Spleen (tissue), 11 donors: ENCODE measurements at regions not wholly inside any gene's neighbourhood (a gene's known extent, or its start where the extent isn't known, plus 50 kb on each side); places are given as distances from the start of the nearest gene placed in this dataset.
A peak's percentile ranks its signal among the peaks of the same experiment; 100 is the strongest.

ENCODE experiments used
- DNase-seq: peaks from one replicate; pipeline ENCODE4 v3.0.0-alpha.2; 2020
- H3K27ac ChIP-seq, 8 donors: fragments of 200-600 bp; sonication (generic) in 7 of 8; 1 replicate in 4 of 8; 2 replicates in 4 of 8; pipeline versions ENCODE4 v1.5.0 to v1.8.0; 2016 to 2021; ENCODE audit warnings: inconsistent platforms in 4 of 8, mild to moderate bottlenecking in 4 of 8, moderate library complexity in 1 of 8
- H3K27me3 ChIP-seq, 7 donors: fragments of 200-600 bp; sonication (generic) in 6 of 7; replicated peaks in 1 of 7; 1 replicate in 4 of 7; 2 replicates in 3 of 7; pipeline versions ENCODE4 v1.5.0 to v1.8.0; 2016 to 2021; ENCODE audit warnings: inconsistent platforms in 3 of 7, mild to moderate bottlenecking in 1 of 7
- H3K36me3 ChIP-seq, 6 donors: fragments of 200-600 bp; sonication (generic) in 5 of 6; 1 replicate in 4 of 6; 2 replicates in 2 of 6; pipeline versions ENCODE4 v1.5.0 to v1.8.0; 2016 to 2021; ENCODE audit warnings: inconsistent platforms in 2 of 6
- H3K4me1 ChIP-seq, 6 donors: fragments of 200-600 bp; sonication (generic) in 5 of 6; 1 replicate in 3 of 6; 2 replicates in 3 of 6; pipeline versions ENCODE4 v1.5.0 to v1.8.0; 2016 to 2021; ENCODE audit warnings: inconsistent platforms in 3 of 6
- H3K4me3 ChIP-seq, 8 donors: fragments of 200-600 bp; sonication (generic) in 7 of 8; 1 replicate in 4 of 8; 2 replicates in 4 of 8; pipeline versions ENCODE4 v1.5.0 to v1.8.0; 2016 to 2021; ENCODE audit warnings: inconsistent platforms in 4 of 8, mild to moderate bottlenecking in 4 of 8, moderate library complexity in 2 of 8
- H3K9me3 ChIP-seq, 8 donors: fragments of 200-600 bp; sonication (generic) in 7 of 8; 1 replicate in 4 of 8; 2 replicates in 4 of 8; pipeline versions ENCODE4 v1.5.0 to v1.8.0; 2016 to 2021; ENCODE audit warnings: inconsistent platforms in 4 of 8
- CTCF ChIP-seq, 11 experiments: fragments of 200-600 bp in 7 of 11; fragments of 450-650 bp in 4 of 11; sonication (generic) in 4 of 11; IDR thresholded peaks in 8 of 11; conservative IDR thresholded peaks in 3 of 11; 1 replicate in 7 of 11; 2 replicates in 4 of 11; pipeline versions ENCODE4 v1.4.0 to v1.8.0; 2016 to 2021; ENCODE audit warnings: antibody characterized with exemption in 11 of 11, inconsistent platforms in 4 of 11, mild to moderate bottlenecking in 1 of 11
- POLR2A ChIP-seq, 3 donors: fragments of 450-650 bp; IDR thresholded peaks; one replicate each; pipeline ENCODE4 v1.5.1; 2017; ENCODE audit warnings: antibody characterized with exemption in 3 of 3, mild to moderate bottlenecking in 1 of 3
- POLR2AphosphoS5 ChIP-seq, 3 donors: sonication (generic); formaldehyde crosslinking; IDR thresholded peaks; one replicate each; pipeline ENCODE4 v1.5.1; 2017; ENCODE audit warnings: antibody characterized with exemption in 3 of 3
- WGBS, 5 donors: extraction: QIAGEN DNeasy Blood & Tissue Kit in 3 of 5; methylation state at CpG; one replicate each; pipeline versions ENCODE4 v1.1.5 to v1.1.7; 2013 to 2018; 5-methylcytosine and 5-hydroxymethylcytosine counted together
- intact Hi-C: fragments of 100-400 bp; cut with DNase I; formaldehyde crosslinking; loops from one replicate; pipeline ENCODE4 v1.15.0; 2023; ENCODE audit warnings: low total_unique reads
- donor health status: healthy with polysubstance abuse.
- donor health status: DM: no; HTN: no; CAD: no; lungs with moderate emphysema.
- donor health status: DM: no; HTN: no; CAD: no.
- donor health status: Bipolar disorder and iron deficiency.
- donor health status: healthy.
- donor health status: DM: no; HTN: no; CAD: no.
- donor health status: DM: yes; HTN: yes; CAD: no.

DNA sequence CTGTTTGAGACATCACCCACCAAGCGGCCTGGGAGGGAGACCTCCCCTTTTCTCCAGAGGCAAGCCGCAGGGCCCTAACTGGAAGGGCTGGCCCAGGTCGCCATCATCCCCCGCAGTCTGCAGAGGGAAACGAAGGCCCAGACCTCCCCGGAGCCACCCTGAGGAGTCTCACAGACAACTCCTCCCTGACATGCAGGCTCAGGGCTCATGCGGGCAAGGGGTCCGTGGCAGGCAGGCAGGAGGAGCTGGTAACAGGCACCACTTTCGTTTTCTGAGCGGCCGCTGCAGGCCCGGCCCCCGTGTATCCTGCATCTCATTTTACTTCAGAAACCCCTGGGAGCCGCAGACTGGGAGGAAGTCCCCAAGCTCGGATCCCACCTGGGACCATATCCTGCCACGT, 192.0 kb upstream of the PPP1R26 start:
- no peak for DNase-seq
- H3K27me3 ChIP-seq: peaks cover 0 to 24% (median 0%) of the 10 kb centered on the region in 7 donors
- no peak overlapping the region for H3K27ac ChIP-seq
- no peaks in the 10 kb centered on the region for H3K4me1 ChIP-seq
- no peak for TF ChIP-seq POLR2AphosphoS5 (IDR thresholded peaks at IDR 0.05)
- no peak for TF ChIP-seq POLR2A (IDR thresholded peaks at IDR 0.05)
- TF ChIP-seq CTCF (IDR thresholded peaks at IDR 0.05 in 8 of 11, conservative IDR thresholded peaks at IDR 0.05 in 3 of 11): no peak
- no peaks in the 10 kb centered on the region for H3K9me3 ChIP-seq
- 74 to 81% (median 78%) methylated on average over 16 of the region's 16 CpGs for WGBS, 5 donors
- intact Hi-C loops: no loop called here
- no peaks in the 10 kb centered on the region for H3K36me3 ChIP-seq
- H3K4me3 ChIP-seq: no peak overlapping the region

DNA sequence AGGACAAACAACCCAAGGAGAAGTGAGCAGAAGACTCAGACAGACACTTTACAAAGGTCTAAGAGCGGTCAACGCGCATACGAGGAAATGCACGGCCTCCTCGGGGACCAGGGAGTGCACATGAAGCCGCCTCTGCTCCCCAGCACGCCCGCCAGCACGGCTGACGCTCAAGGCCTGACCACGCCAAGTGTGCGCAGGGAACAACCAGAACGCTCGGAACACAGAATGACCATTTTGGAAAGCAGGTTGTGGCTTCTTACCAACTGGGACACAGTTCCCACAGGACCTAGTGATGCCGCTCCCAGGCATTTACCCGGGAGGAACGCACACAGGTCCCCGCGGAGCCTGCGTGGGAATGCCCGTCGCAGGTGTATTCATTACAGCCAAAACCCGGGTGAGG, 191.5 kb upstream of the PPP1R26 start:
- Histone ChIP-seq H3K27me3 (peaks cover 0 to 20% (median 0%) of the 10 kb centered on the region in 7 donors), H3K4me3 (no peak overlapping the region), H3K4me1 (no peaks in the 10 kb centered on the region), H3K27ac (no peak overlapping the region), H3K36me3 (no peaks in the 10 kb centered on the region), H3K9me3 (no peaks in the 10 kb centered on the region)
- intact Hi-C loops: no loop called here
- no peak for DNase-seq
- WGBS, 5 donors: 80 to 93% (median 89%) methylated on average over 22 to 24 of the region's 24 CpGs
- TF ChIP-seq POLR2A (IDR thresholded peaks at IDR 0.05): no peak

GRCh38 chr9:135289081-135289491, 190.5 kb upstream of the PPP1R26 start:
- WGBS, 5 donors: 56 to 65% (median 63%) methylated on average over 17 of the region's 17 CpGs
- peak; percentile 41 for DNase-seq
- intact Hi-C loops: no loop called here

GRCh38 chr9:135290086-135290485, 189.5 kb upstream of the PPP1R26 start:
- TF ChIP-seq POLR2A (IDR thresholded peaks at IDR 0.05) (no peak), POLR2AphosphoS5 (IDR thresholded peaks at IDR 0.05) (no peak), CTCF (IDR thresholded peaks at IDR 0.05 in 8 of 11, conservative IDR thresholded peaks at IDR 0.05 in 3 of 11) (no peak)
- H3K27ac ChIP-seq: no peak overlapping the region
- peaks cover 0 to 18% (median 0%) of the 10 kb centered on the region in 7 donors for H3K27me3 ChIP-seq
- H3K9me3 ChIP-seq: no peaks in the 10 kb centered on the region
- no peak overlapping the region for H3K4me3 ChIP-seq
- no peaks in the 10 kb centered on the region for H3K36me3 ChIP-seq
- DNase-seq: peak; percentile 23
- no peaks in the 10 kb centered on the region for H3K4me1 ChIP-seq
- intact Hi-C loops: no loop called here
- WGBS, 5 donors: 60 to 79% (median 72%) methylated on average over 5 to 9 of the region's 9 CpGs

More at GRCh38 chr9:135289081-135289491, 190.5 kb upstream of the PPP1R26 start:
- Histone ChIP-seq H3K36me3 (no peaks in the 10 kb centered on the region), H3K27me3 (peaks cover 0 to 18% (median 0%) of the 10 kb centered on the region in 7 donors), H3K9me3 (no peaks in the 10 kb centered on the region), H3K4me3 (no peak overlapping the region), H3K4me1 (no peaks in the 10 kb centered on the region), H3K27ac (no peak overlapping the region)
- TF ChIP-seq CTCF (IDR thresholded peaks at IDR 0.05 in 8 of 11, conservative IDR thresholded peaks at IDR 0.05 in 3 of 11): no peak
- TF ChIP-seq POLR2A (IDR thresholded peaks at IDR 0.05): no peak
- TF ChIP-seq POLR2AphosphoS5 (IDR thresholded peaks at IDR 0.05): no peak

DNA sequence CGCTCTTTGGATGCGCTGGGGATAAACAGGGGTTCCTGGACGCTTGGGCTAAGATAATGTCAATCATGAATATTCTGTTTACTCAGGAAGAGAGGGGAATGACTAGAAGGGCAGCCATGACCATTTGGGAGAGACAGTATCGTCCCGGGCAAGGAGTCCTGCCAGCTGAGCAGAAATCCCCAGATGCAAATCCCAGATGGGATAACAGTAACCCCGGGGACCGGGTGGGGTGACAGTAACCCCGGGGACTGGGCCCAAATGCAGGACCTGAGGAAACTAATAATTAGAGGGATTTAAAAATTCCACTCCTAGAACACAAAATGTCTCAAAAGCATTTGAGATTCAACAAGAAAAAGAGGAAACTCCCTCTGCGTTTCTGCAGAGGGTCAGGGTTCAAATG, 189.0 kb upstream of the PPP1R26 start:
- Histone ChIP-seq H3K27ac (no peak overlapping the region), H3K27me3 (peaks cover 0 to 18% (median 0%) of the 10 kb centered on the region in 7 donors), H3K9me3 (no peaks in the 10 kb centered on the region), H3K4me3 (no peak overlapping the region), H3K4me1 (no peaks in the 10 kb centered on the region), H3K36me3 (no peaks in the 10 kb centered on the region)
- 64 to 73% (median 69%) methylated on average over 9 of the region's 9 CpGs for WGBS, 5 donors
- intact Hi-C loops: no loop called here
- peak; percentile 13 for DNase-seq
- no peak for TF ChIP-seq CTCF (IDR thresholded peaks at IDR 0.05 in 8 of 11, conservative IDR thresholded peaks at IDR 0.05 in 3 of 11)
- no peak for TF ChIP-seq POLR2AphosphoS5 (IDR thresholded peaks at IDR 0.05)
- no peak for TF ChIP-seq POLR2A (IDR thresholded peaks at IDR 0.05)
